HG03575 (cell line): ENCODE measurements at regions not wholly inside any gene's neighbourhood (a gene's known extent, or its start where the extent isn't known, plus 50 kb on each side); places are given as distances from the start of the nearest gene placed in this dataset.

Experiments used
- ATAC-seq: cut with Tn5 transposase; IDR thresholded peaks from one replicate; pipeline ENCODE4 v1.9.1; 2021; ENCODE audit not compliant: unreplicated experiment, insufficient number of reproducible peaks, low FRiP score; ENCODE audit errors: extremely low read depth

DNA sequence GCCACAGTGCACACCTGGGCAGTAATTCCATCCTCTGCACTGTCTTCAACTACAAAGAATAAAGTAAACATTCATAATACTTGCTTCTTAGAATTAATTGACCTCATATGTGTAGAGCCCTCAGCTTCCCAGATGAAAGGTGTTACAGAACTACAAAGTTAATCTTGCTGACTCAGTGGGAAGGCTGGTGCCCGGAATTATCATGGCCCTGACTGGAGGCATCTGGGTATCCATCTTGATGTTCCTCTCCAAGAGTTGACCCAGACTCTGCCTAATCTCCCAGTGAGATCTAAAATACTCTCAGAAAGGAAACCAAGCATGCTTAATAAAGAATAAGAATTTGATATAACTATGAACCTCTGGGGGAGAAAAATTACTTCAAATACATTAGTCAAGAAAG lies 147.0 kb upstream of the ARID2 start:
- ATAC-seq: no peak

- ATAC-seq: no peak
These were observed 146.4 kb upstream of the ARID2 start for GRCh38 chr12:45582986-45583659.

GRCh38 chr12:45584336-45584735 lies 145.2 kb upstream of the ARID2 start:
- ATAC-seq: no peak

DNA sequence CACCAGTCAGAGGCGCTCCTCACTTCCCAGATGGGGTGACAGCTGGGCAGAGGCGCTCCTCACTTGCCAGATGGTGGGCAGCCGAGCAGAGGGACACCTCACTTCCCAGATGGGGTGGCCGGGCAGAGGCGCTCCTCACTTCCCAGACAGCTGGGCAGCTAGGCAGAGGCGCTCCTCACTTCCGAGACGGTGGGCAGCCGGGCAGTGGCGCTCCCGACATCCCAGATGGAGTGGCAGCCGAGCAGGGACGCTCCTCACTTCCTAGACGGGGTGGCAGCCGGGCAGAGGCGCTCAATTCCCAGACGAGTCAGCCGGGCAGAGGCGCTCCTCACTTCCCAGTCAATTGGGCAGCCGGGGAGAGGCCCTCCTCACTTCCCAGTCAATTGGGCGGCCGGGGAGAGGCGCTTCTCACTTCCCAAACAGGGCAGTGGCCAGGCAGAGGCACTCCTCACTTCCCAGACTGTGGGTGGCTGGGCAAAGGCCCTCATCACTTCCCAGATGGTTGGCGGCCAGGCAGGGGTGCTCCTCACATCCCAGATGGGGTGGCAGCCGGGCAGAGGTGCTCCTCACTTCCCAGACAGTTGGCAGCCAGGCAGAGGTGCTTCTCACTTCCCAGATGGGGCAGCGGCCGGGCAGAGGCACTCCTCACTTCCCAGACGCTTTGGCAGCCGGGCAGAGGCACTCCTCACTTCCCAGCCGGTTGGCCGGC lies 143.8 kb upstream of the ARID2 start:
- no peak for ATAC-seq

- ATAC-seq: no peak
These were observed 143.0 kb upstream of the ARID2 start for GRCh38 chr12:45586486-45586885.

GRCh38 chr12:45587012-45587411 lies 142.5 kb upstream of the ARID2 start:
- ATAC-seq: no peak

GRCh38 chr12:45587877-45588533 lies 141.5 kb upstream of the ARID2 start:
- ATAC-seq: no peak

DNA sequence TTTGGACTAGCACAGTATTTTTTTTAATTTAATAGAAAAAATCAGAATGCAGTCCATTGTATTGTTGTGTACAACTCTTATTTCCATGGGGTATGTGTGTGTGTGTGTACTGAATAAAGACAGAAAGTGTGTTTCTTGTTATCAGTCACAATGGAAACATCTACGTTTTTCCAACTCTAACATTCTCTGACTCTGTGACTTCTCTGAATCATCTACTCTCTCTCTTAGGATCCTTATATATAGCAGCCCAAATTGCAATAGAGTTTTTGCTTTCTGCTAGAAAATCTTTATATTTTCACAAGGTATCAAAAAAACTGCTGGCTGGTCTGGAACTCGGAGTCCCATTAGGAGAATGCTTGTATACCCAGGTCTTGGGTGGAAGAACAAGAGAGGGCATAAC lies 138.9 kb upstream of the ARID2 start:
- ATAC-seq: no peak

DNA sequence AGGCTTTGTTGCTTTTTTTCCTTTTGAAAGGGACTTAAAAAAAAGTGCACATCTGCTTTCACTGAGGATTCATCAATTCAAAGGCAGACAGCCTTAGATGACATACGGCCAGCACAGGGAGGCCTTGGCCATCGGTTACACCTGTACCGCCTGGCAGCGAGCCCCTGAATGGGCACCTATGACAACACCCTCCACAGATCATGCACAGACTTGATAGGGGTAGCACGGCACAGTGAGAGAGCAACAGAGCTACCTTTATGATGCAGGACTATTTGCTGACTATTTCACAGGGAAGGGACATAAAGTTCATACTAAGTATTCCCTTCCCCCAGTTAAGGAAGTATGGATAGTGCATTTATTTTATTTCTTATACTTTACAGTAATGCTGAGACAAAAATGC lies 137.9 kb upstream of the ARID2 start:
- ATAC-seq: no peak

DNA sequence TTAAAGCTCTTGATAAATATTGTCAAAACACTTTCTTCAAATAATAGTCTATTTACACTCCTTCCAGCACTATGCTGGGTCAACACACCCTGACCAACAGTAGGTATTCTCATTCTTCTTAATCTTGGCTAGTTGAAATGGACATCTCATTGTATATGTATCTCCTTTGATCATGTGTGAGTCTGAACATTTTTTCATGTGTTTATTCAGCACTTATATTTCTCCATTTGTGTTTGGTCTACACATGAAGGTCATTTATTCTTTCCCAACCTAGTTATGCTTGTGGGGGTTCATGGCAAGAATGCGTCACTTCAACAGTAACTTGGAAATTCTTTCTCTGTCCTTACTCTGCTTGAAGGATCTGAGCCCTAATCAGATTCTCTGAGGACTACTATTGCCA lies 133.1 kb upstream of the ARID2 start:
- no peak for ATAC-seq

DNA sequence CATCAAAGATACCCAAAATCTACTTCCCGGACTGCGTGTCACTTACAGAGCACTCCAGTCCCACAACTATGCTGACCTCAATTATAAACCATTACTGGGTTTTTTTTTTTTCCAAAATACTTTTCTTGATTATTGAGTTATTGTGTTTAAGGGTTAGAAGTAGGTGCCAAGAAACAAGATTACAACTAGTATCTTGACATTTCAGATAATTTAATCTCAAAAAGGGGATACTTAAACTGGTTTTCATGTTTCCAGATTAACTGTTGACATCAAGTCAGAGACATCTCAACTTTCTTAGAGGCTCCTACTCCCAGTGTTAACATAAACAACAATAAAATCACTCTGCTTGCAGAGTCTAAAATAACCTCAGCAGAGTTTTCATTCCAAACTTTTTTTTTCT lies 131.2 kb upstream of the ARID2 start:
- no peak for ATAC-seq

DNA sequence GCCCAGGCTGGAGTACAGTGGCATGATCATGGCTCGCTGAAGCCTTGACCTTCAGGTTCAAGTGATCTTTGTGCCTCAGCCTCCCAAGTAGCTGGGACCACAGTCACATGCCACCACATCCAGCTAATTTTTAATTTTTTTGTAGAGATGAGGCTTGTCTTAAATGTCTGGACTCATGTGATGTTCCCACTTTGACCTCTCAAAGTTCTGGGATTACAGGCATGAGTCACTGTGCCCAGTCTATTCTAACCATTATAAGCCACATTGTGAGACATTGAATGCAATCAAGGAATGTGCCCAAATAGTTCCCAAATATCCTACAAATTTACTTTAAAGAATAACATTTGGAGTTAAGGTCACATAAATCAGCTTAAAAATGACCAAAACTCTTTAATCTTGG lies 130.7 kb upstream of the ARID2 start:
- ATAC-seq: no peak

- ATAC-seq: no peak
These were observed 130.3 kb upstream of the ARID2 start for GRCh38 chr12:45599196-45599595.

DNA sequence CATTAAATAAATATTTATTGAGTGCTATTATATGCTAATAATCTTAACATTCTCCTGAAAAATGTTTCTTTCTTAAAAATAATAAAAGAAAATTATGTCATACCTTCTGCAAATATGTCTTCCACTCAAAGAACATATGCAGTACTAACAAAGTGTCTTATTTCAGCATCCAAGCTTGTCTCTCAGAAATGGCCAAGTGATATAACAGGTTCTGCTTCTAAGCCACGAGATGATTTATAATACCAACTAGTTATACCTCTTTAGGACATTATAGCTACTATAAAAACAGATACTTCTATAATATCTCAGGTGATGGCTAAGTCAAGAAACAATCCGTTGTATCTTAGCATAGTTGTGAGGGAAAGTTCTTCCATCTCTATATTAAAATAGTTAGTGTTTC lies 128.1 kb upstream of the ARID2 start:
- ATAC-seq: no peak

- ATAC-seq: no peak
These were observed 127.6 kb upstream of the ARID2 start for GRCh38 chr12:45601888-45602287.

- ATAC-seq: no peak
These were observed 123.9 kb upstream of the ARID2 start for GRCh38 chr12:45605624-45606023.

GRCh38 chr12:45611061-45611460 lies 118.4 kb upstream of the ARID2 start:
- no peak for ATAC-seq

GRCh38 chr12:45611495-45611894 lies 118.0 kb upstream of the ARID2 start:
- ATAC-seq: no peak

DNA sequence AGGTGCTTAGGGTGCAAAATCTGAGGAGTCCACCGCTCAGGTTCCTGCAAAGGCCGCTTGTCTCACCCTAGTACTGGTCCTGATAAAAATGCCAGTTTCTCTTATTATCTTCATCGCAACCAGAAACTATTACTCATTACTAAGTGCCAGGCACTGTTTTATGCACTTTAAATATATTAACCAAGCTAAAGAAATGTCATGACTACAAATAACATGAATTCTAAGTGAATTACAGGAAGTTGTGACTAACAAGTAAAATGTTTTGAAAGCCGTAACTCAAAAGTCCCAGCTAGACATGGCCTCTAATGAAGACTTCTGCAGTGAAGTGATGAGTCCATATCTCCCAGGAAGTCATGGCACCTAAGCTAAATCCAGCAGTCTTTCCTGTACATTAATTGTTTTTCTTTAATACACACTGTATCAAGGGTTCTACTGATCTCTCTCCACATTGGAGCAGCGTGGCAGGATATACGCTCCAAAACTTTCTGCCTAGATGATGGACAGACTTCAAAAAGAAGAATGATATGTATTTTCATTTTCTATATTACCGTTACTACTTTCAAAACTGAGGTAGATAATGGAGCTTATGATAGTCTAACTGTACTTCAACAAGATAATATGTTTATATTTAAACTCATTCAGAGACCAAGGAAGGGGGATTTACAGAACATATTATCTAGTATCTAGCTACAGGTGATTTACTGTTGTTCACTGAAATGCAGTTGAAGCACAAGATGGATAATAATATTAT lies 117.3 kb upstream of the ARID2 start:
- ATAC-seq: no peak

DNA sequence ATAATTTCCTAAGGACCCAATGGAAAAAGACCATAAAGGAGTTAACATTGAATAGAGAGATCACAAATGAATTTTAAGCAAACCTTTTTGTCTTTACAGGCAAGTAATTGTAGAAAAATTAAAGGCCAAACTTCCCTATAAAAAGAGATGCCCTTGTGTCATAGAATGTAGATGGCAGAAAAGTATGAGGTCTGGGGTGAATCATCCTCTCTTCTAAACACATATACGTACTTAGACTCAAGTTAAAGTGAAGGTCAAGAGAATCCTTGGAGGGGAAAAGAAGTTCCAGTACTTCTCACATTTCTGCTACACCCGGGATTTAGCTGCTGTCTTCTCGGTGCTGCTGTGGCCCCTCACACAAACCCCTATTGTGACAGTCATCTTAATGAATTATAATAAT lies 116.2 kb upstream of the ARID2 start:
- no peak for ATAC-seq
